H9 (cell line): ENCODE measurements at regions not wholly inside any gene's neighbourhood (a gene's known extent, or its start where the extent isn't known, plus 50 kb on each side); places are given as distances from the start of the nearest gene placed in this dataset.

ENCODE experiments used
- DNase-seq: peaks from one replicate; pipeline ENCODE4 v3.0.0-alpha.2; 2017
- H2AFZ ChIP-seq: one replicate; pipeline ENCODE4 v1.6.1; 2013; ENCODE audit warnings: mild to moderate bottlenecking, low read length, control low read depth, moderate library complexity
- H2AK5ac ChIP-seq: 2 replicates; pipeline ENCODE4 v1.6.1; 2013; ENCODE audit warnings: low read length, control low read depth, mixed read lengths; ENCODE audit not compliant: insufficient read length
- H2BK120ac ChIP-seq: one replicate; pipeline ENCODE4 v1.6.1; 2013; ENCODE audit warnings: low read depth, mild to moderate bottlenecking, low read length, control low read depth, inconsistent platforms; ENCODE audit not compliant: poor library complexity, severe bottlenecking
- H2BK12ac ChIP-seq: 2 replicates; pipeline ENCODE4 v1.6.1; 2013; ENCODE audit warnings: low read length, control low read depth, mixed read lengths, low read depth; ENCODE audit not compliant: insufficient read length
- H2BK15ac ChIP-seq: 2 replicates; pipeline ENCODE4 v1.6.1; 2013; ENCODE audit warnings: low read depth, low read length, control low read depth
- H2BK20ac ChIP-seq: one replicate; pipeline ENCODE4 v1.6.1; 2013; ENCODE audit warnings: low read depth, mild to moderate bottlenecking, low read length, control low read depth, inconsistent platforms; ENCODE audit not compliant: poor library complexity, severe bottlenecking
- H2BK5ac ChIP-seq: 2 replicates; pipeline ENCODE4 v1.6.1; 2013; ENCODE audit warnings: low read length, control low read depth, mixed read lengths; ENCODE audit not compliant: insufficient read length
- H3K14ac ChIP-seq: 2 replicates; pipeline ENCODE4 v1.6.1; 2013; ENCODE audit warnings: low read length, control low read depth; ENCODE audit not compliant: insufficient read depth
- H3K18ac ChIP-seq: 2 replicates; pipeline ENCODE4 v1.6.1; 2013; ENCODE audit warnings: low read depth, mild to moderate bottlenecking, mixed read lengths, low read length, control low read depth; ENCODE audit not compliant: insufficient read length
- H3K23ac ChIP-seq: 2 replicates; pipeline ENCODE4 v1.6.1; 2013; ENCODE audit warnings: low read length, control low read depth, mixed read lengths, low read depth; ENCODE audit not compliant: insufficient read length
- H3K23me2 ChIP-seq: 2 replicates; pipeline ENCODE4 v1.6.1; 2013; ENCODE audit warnings: low read depth, mild to moderate bottlenecking, mixed read lengths, low read length, control low read depth; ENCODE audit not compliant: insufficient read length, poor library complexity, severe bottlenecking
- H3K27ac ChIP-seq: 2 replicates; pipeline ENCODE4 v1.5.1; 2013; ENCODE audit warnings: low read length, control low read depth, mixed read lengths, low read depth; ENCODE audit not compliant: insufficient read length
- H3K27me3 ChIP-seq: 2 replicates; pipeline ENCODE4 v1.6.1; 2013; ENCODE audit warnings: low read length, control low read depth, inconsistent platforms; ENCODE audit not compliant: insufficient read depth
- H3K4ac ChIP-seq: 2 replicates; pipeline ENCODE4 v1.6.1; 2013; ENCODE audit warnings: low read depth, mild to moderate bottlenecking, control low read depth, inconsistent platforms, low read length, moderate library complexity
- H3K4me1 ChIP-seq: 2 replicates; pipeline ENCODE4 v1.6.1; 2013; ENCODE audit warnings: low read length, control low read depth, inconsistent platforms; ENCODE audit not compliant: insufficient read depth
- H3K4me2 ChIP-seq: 2 replicates; pipeline ENCODE4 v1.6.1; 2013; ENCODE audit warnings: low read length, control low read depth, mixed read lengths; ENCODE audit not compliant: insufficient read length, insufficient read depth
- H3K56ac ChIP-seq: 2 replicates; pipeline ENCODE4 v1.6.1; 2013; ENCODE audit warnings: low read depth, mild to moderate bottlenecking, mixed read lengths, low read length, control low read depth; ENCODE audit not compliant: insufficient read length
- H3K79me1 ChIP-seq: 2 replicates; pipeline ENCODE4 v1.6.1; 2013; ENCODE audit warnings: low read depth, mild to moderate bottlenecking, moderate library complexity, low read length, control low read depth, inconsistent platforms; ENCODE audit not compliant: insufficient read depth, poor library complexity, severe bottlenecking
- H3K79me2 ChIP-seq: 2 replicates; pipeline ENCODE4 v1.6.1; 2013; ENCODE audit warnings: low read length, control low read depth, inconsistent platforms; ENCODE audit not compliant: insufficient read depth
- H3K9ac ChIP-seq: 2 replicates; pipeline ENCODE4 v1.6.1; 2013; ENCODE audit warnings: low read length, control low read depth, mixed read lengths; ENCODE audit not compliant: insufficient read length; ENCODE audit errors: extremely low read depth
- H3K9me3 ChIP-seq: one replicate; pipeline ENCODE4 v1.6.1; 2013; ENCODE audit warnings: low read depth, low read length, inconsistent platforms; ENCODE audit not compliant: control insufficient read depth
- H3T11ph ChIP-seq: one replicate; pipeline ENCODE4 v1.6.1; 2013; ENCODE audit warnings: mild to moderate bottlenecking, low read length, control low read depth, inconsistent platforms
- H4K20me1 ChIP-seq: one replicate; pipeline ENCODE4 v1.6.1; 2013; ENCODE audit not compliant: control insufficient read depth, insufficient read length, insufficient read depth
- H4K5ac ChIP-seq: 2 replicates; pipeline ENCODE4 v1.6.1; 2013; ENCODE audit warnings: low read depth, mild to moderate bottlenecking, mixed read lengths, low read length, control low read depth; ENCODE audit not compliant: insufficient read length
- H4K8ac ChIP-seq: replicated peaks from 2 replicates; pipeline ENCODE4 v1.6.1; 2013; ENCODE audit warnings: low read length, control low read depth, mixed read lengths, low read depth; ENCODE audit not compliant: insufficient read length
- H4K91ac ChIP-seq: 2 replicates; pipeline ENCODE4 v1.6.1; 2013; ENCODE audit warnings: low read depth, mild to moderate bottlenecking, moderate library complexity, mixed read lengths, low read length, control low read depth; ENCODE audit not compliant: insufficient read length
- H3K27ac Mint-ChIP-seq, 3 experiments: 2 replicates in 2 of 3; 3 replicates in 1 of 3; pipeline ENCODE4 v1.8.0; 2020 to 2021; ENCODE audit warnings: mixed read lengths in 3 of 3, mild to moderate bottlenecking in 1 of 3, moderate library complexity in 1 of 3
- H3K27me3 Mint-ChIP-seq: 2 replicates; pipeline ENCODE4 v1.8.0; 2021; ENCODE audit warnings: low read depth, mild to moderate bottlenecking, moderate library complexity, mixed read lengths
- H3K36me3 Mint-ChIP-seq, 3 experiments: 2 replicates in 2 of 3; 3 replicates in 1 of 3; pipeline ENCODE4 v1.8.0; 2020 to 2021; ENCODE audit warnings: low read depth in 3 of 3, mixed read lengths in 3 of 3; ENCODE audit not compliant: insufficient read depth in 1 of 3
- H3K4me1 Mint-ChIP-seq, 2 experiments: 2 replicates each; pipeline ENCODE4 v1.8.0; 2020; ENCODE audit warnings: mixed read lengths in 2 of 2
- H3K4me3 Mint-ChIP-seq, 2 experiments: 2 replicates in 1 of 2; 3 replicates in 1 of 2; pipeline ENCODE4 v1.8.0; 2020 to 2021; ENCODE audit warnings: mild to moderate bottlenecking in 2 of 2, mixed read lengths in 2 of 2, moderate library complexity in 1 of 2
- H3K9me3 Mint-ChIP-seq, 2 experiments: 2 replicates in 1 of 2; 3 replicates in 1 of 2; pipeline ENCODE4 v1.8.0; 2020; ENCODE audit warnings: mild to moderate bottlenecking in 2 of 2, mixed read lengths in 2 of 2, moderate library complexity in 1 of 2
- CTCF ChIP-seq: fragments of 200-600 bp; sonication (generic); conservative IDR thresholded peaks from 3 replicates; pipeline ENCODE4 v1.8.0; 2021; ENCODE audit warnings: antibody characterized with exemption, mild to moderate bottlenecking
- WGBS: extraction: QIAGEN DNeasy Blood & Tissue Kit; methylation state at CpG from one replicate; pipeline ENCODE4 v1.1.7; 2013; ENCODE audit warnings: missing lambda C conversion rate, low lambda C conversion rate, mixed read lengths; ENCODE audit not compliant: insufficient read length; ENCODE audit errors: extremely low coverage; 5-methylcytosine and 5-hydroxymethylcytosine counted together

- no peak for DNase-seq
- H3K27me3 Mint-ChIP-seq, result no peaks in the 10 kb centered on the region
- H3K27ac Mint-ChIP-seq, result no peak overlapping the region
- H3K4me3 Mint-ChIP-seq, result no peak overlapping the region
- Histone ChIP-seq H3K23me2 (no peaks in the 10 kb centered on the region), H2BK120ac (no peak overlapping the region), H3K23ac (no peak overlapping the region), H2BK15ac (no peak overlapping the region), H3K18ac (no peak overlapping the region), H3K4ac (no peak overlapping the region), H4K20me1 (no peaks in the 10 kb centered on the region), H3K27ac (no peak overlapping the region), H3K9me3 (no peaks in the 10 kb centered on the region), H4K5ac (no peak overlapping the region), H3K56ac (no peak overlapping the region), H2BK5ac (no peak overlapping the region), H3T11ph (no peak overlapping the region), H3K4me1 (no peaks in the 10 kb centered on the region), H2BK12ac (no peak overlapping the region), H3K4me2 (no peak overlapping the region), H2AK5ac (no peak overlapping the region), H2BK20ac (no peak overlapping the region), H3K14ac (no peak overlapping the region), H4K8ac (no peak overlapping the region), H3K79me1 (no peaks in the 10 kb centered on the region), H3K79me2 (no peaks in the 10 kb centered on the region), H3K9ac (no peak overlapping the region), H4K91ac (no peak overlapping the region), H3K27me3 (no peaks in the 10 kb centered on the region), H2AFZ (no peak overlapping the region)
- no CpG with 5 or more reads among the region's 4 CpGs for WGBS
- 0 out of 4 replicates have a peak, but pooled peaks cover 0 to 2% of the 10 kb centered on the region in 2 experiments for H3K4me1 Mint-ChIP-seq
- H3K36me3 Mint-ChIP-seq, result peaks cover 12 to 15% (median 14%) of the 10 kb centered on the region in 3 experiments; a peak in 6 of 7 replicates
- no peak for TF ChIP-seq CTCF
- H3K9me3 Mint-ChIP-seq, result peaks cover 16 to 21% of the 10 kb centered on the region in 2 experiments
Observed at GRCh38 chr1:217331698-217332097, 299.2 kb downstream of the GPATCH2 start.
